HG03460 (cell line): ENCODE measurements at regions not wholly inside any gene's neighbourhood (a gene's known extent, or its start where the extent isn't known, plus 50 kb on each side); places are given as distances from the start of the nearest gene placed in this dataset.
"Not testable (repeated sequence)": the region's sequence is repeated elsewhere in the genome, so short reads cannot be mapped to it uniquely, and the experiment has no call there.

Experiments used
- ATAC-seq: cut with Tn5 transposase; IDR thresholded peaks from one replicate; pipeline ENCODE4 v1.9.1; 2021; ENCODE audit not compliant: unreplicated experiment

- ATAC-seq = no peak
Measured at GRCh38 chrX:128436397-128437103, 384.3 kb upstream of the ACTRT1 start.

GRCh38 chrX:128425546-128425945 lies 373.3 kb upstream of the ACTRT1 start:
- ATAC-seq = no peak

GRCh38 chrX:128408842-128409241 lies 356.6 kb upstream of the ACTRT1 start:
- no peak for ATAC-seq

GRCh38 chrX:128396601-128397000 lies 344.4 kb upstream of the ACTRT1 start:
- ATAC-seq = no peak

GRCh38 chrX:128383846-128384245 lies 331.6 kb upstream of the ACTRT1 start:
- ATAC-seq = not testable (repeated sequence)

- no peak for ATAC-seq
Measured at GRCh38 chrX:128365492-128365891, 313.3 kb upstream of the ACTRT1 start.

- ATAC-seq = no peak
Measured at GRCh38 chrX:128335671-128336070, 283.5 kb upstream of the ACTRT1 start.

GRCh38 chrX:128334821-128335220 lies 282.6 kb upstream of the ACTRT1 start:
- ATAC-seq = no peak

GRCh38 chrX:128310912-128311311 lies 258.7 kb upstream of the ACTRT1 start:
- ATAC-seq = no peak

- no peak for ATAC-seq
Measured at GRCh38 chrX:128309311-128309710, 257.1 kb upstream of the ACTRT1 start.

GRCh38 chrX:128294198-128294597 lies 242.0 kb upstream of the ACTRT1 start:
- ATAC-seq = no peak

- ATAC-seq = no peak
Measured at GRCh38 chrX:128287693-128288092, 235.5 kb upstream of the ACTRT1 start.

- ATAC-seq = no peak
Measured at GRCh38 chrX:128250621-128251020, 198.4 kb upstream of the ACTRT1 start.

- no peak for ATAC-seq
Measured at GRCh38 chrX:128216364-128216763, 164.2 kb upstream of the ACTRT1 start.

- ATAC-seq = no peak
Measured at GRCh38 chrX:128165884-128166408, 113.7 kb upstream of the ACTRT1 start.

GRCh38 chrX:128156204-128156603 lies 104.0 kb upstream of the ACTRT1 start:
- no peak for ATAC-seq

- no peak for ATAC-seq
Measured at GRCh38 chrX:128142745-128143144, 90.5 kb upstream of the ACTRT1 start.

GRCh38 chrX:128106630-128107029 lies 54.4 kb upstream of the ACTRT1 start:
- no peak for ATAC-seq

- no peak for ATAC-seq
Measured at GRCh38 chrX:128105659-128106058, 53.5 kb upstream of the ACTRT1 start.
